ENCODE measurements at regions not wholly inside any gene's neighbourhood (a gene's known extent, or its start where the extent isn't known, plus 50 kb on each side); places are given as distances from the start of the nearest gene placed in this dataset.
"Not testable (repeated sequence)": the region's sequence is repeated elsewhere in the genome, so short reads cannot be mapped to it uniquely, and the experiment has no call there.

DNA sequence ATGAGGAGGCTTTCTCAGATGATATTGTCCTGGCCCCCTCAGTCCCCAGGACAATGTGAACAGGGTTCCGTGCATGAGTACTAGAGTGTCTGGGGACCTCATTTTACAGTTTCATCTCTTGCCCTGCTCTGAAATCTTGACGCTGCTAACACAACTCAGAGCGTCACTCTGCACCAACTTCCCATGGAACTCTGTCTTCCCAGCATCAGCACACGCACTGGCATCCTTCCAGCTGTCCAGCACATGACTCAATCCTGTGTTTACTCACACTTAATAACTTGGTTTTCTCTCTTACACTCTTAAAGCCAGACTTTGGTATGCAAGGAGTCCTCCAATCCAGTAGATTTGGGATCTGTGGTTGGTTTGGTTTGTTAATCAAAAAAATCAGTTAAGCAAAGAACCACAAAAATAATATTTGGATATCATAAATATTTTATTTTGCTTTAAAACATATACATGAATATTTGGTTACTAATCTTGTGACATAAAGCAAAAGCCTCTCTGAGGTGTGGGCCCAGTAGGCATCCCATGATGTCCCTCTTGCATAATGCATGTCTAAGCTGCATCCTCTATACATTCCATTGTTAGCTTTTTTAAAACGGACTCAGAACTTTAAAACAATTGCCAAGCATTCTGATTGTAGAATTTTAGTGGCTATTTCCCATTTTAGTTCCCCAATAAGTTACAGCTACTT is 131.0 kb downstream of the CXCL12 start:
- Histone ChIP-seq H3K36me3 (no peaks in the 10 kb centered on the region), H3K27ac (no peak overlapping the region), H3K27me3 (no peaks in the 10 kb centered on the region), H3K4me1 (peaks cover 0 to 14% (median 0%) of the 10 kb centered on the region in 3 donors), H3K4me3 (no peak overlapping the region), H3K9me3 (no peaks in the 10 kb centered on the region)
- DNase-seq = no peak
- intact Hi-C loops (cut with DNase I) = no loop called here
- 30 to 36% methylated on average over 5 of the region's 5 CpGs for WGBS, 2 donors
- TF ChIP-seq, protein P1, sequence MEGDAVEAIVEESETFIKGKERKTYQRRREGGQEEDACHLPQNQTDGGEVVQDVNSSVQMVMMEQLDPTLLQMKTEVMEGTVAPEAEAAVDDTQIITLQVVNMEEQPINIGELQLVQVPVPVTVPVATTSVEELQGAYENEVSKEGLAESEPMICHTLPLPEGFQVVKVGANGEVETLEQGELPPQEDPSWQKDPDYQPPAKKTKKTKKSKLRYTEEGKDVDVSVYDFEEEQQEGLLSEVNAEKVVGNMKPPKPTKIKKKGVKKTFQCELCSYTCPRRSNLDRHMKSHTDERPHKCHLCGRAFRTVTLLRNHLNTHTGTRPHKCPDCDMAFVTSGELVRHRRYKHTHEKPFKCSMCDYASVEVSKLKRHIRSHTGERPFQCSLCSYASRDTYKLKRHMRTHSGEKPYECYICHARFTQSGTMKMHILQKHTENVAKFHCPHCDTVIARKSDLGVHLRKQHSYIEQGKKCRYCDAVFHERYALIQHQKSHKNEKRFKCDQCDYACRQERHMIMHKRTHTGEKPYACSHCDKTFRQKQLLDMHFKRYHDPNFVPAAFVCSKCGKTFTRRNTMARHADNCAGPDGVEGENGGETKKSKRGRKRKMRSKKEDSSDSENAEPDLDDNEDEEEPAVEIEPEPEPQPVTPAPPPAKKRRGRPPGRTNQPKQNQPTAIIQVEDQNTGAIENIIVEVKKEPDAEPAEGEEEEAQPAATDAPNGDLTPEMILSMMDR (IDR thresholded peaks at IDR 0.05) = no peak
- no peak for TF ChIP-seq POLR2A (IDR thresholded peaks at IDR 0.05)

DNA sequence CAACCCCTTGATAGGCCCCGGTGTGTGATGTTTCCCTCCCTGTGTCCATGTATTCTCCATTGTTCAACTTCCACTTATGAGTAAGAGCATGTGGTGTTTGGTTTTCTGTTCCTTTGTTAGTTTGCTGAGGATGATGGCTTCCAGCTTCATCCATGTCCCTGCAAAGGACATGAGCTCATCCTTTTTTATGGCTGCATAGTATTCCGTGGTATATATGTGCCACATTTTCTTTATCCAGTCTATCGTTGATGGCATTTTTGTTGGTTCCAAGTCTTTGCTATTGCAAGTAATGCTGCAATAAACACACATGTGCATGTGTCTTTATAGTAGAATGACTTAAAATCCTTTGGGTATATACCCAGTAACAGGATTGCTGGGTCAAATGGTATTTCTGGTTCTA is 132.3 kb downstream of the CXCL12 start:
- H3K27me3 ChIP-seq = not testable (repeated sequence)

DNA sequence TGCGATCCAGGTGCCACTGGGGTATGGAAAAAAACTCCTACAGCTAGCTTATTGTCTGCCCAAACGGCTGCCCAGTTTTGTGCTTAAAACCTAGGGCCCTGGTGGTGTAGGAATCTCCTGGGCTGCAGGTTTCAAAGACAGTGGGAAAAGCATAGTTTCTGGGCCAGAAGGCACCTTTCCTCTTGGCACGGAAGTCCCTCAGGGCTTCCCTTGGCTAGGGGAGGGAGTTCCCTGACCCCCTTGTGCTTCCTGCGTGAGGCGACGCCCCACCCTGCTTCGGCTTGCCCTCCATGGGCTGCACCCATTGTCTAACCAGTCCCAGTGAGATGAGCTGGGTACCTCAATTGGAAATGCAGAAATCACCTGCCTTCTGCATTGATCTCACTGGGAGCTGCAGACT is 135.0 kb downstream of the CXCL12 start:
- H3K27ac ChIP-seq; H3K4me3 ChIP-seq; H3K36me3 ChIP-seq; DNase-seq; intact Hi-C loops (cut with DNase I); H3K9me3 ChIP-seq; H3K27me3 ChIP-seq: not testable (repeated sequence)
- 30 to 86% methylated on average over 2 to 5 of the region's 7 CpGs for WGBS, 2 donors
- peaks cover 0 to 14% (median 0%) of the 10 kb centered on the region in 3 donors for H3K4me1 ChIP-seq

More for the DNA sequence above, 132.3 kb downstream of the CXCL12 start:
- WGBS, 2 donors = 88 to 91% methylated on average over 3 of the region's 3 CpGs
- H3K27ac ChIP-seq; intact Hi-C loops (cut with DNase I); DNase-seq; H3K4me3 ChIP-seq; H3K36me3 ChIP-seq; H3K9me3 ChIP-seq: not testable (repeated sequence)
- H3K4me1 ChIP-seq = peaks cover 0 to 14% (median 0%) of the 10 kb centered on the region in 3 donors

DNA sequence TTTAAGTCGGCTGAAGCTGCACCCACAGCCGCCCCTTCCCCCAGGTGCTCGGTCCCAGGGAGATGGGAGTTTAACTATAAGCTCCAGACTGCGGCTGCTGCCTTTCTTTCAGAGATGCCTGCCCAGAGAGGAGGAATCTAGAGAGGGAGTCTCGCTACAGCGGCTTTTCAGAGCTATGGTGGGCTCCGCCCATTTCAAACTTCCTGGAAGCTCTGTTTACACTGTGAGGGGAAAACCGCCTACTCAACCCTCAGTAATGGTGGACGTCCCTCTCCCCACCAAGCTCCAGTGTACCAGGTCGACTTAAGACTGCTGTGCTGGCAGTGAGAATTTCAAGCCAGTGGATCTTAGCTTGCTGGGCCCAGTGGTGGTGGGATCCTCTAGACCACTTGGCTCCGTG is 135.4 kb downstream of the CXCL12 start:
- H3K4me1 ChIP-seq = peaks cover 0 to 13% (median 0%) of the 10 kb centered on the region in 3 donors
- H3K36me3 ChIP-seq = no peaks in the 10 kb centered on the region
- no peaks in the 10 kb centered on the region for H3K27me3 ChIP-seq
- H3K9me3 ChIP-seq = no peaks in the 10 kb centered on the region
- DNase-seq = no peak
- WGBS, 2 donors = 59 to 63% methylated on average over 5 to 8 of the region's 11 CpGs
- TF ChIP-seq POLR2A (IDR thresholded peaks at IDR 0.05) = no peak
- TF ChIP-seq, protein P1 (IDR thresholded peaks at IDR 0.05) = no peak
- no peak overlapping the region for H3K4me3 ChIP-seq
- intact Hi-C loops (cut with DNase I) = no loop called here
- H3K27ac ChIP-seq = no peak overlapping the region

DNA sequence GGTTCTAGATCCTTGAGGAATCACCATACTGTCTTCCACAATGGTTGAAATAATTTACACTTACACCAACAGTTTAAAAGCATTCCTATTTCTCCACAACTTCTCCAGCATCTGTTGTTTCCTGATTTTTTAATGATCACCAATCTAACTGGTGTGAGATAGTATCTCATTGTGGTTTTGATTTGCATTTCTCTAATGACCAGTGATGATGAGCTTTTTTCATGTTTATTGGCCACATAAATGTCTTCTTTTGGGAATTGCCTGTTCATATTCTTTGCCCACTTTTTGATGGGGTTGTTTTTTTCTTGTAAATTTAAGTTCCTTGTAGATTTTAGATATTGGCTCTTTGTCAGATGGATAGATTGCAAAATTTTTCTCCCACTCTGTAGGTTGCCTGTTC is 138.2 kb downstream of the CXCL12 start:
- H3K4me3 ChIP-seq; H3K27me3 ChIP-seq; H3K27ac ChIP-seq; intact Hi-C loops (cut with DNase I); H3K9me3 ChIP-seq; H3K4me1 ChIP-seq; H3K36me3 ChIP-seq; DNase-seq: not testable (repeated sequence)

DNA sequence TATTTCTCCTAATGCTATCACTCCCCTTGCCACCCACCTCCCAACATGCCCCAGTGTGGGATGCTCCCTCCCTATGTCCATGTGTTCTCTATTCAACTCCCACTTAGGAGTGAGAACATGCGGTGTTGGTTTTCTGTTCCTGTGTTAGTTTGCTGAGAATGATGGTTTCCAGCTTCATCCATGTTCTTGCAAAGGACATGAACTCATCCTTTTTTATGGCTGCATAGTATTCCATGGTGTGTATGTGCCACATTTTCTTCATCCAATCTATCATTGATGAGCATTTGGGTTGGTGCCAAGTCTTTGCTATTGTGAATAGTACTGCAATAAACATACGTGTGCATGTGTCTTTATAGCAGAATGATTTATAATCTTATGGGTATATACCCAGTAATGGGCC is 138.6 kb downstream of the CXCL12 start:
- H3K4me3 ChIP-seq; intact Hi-C loops (cut with DNase I); H3K27ac ChIP-seq; H3K36me3 ChIP-seq; DNase-seq; H3K4me1 ChIP-seq; H3K27me3 ChIP-seq; H3K9me3 ChIP-seq: not testable (repeated sequence)
- WGBS, 2 donors = 88 to 96% methylated on average over 2 of the region's 2 CpGs

DNA sequence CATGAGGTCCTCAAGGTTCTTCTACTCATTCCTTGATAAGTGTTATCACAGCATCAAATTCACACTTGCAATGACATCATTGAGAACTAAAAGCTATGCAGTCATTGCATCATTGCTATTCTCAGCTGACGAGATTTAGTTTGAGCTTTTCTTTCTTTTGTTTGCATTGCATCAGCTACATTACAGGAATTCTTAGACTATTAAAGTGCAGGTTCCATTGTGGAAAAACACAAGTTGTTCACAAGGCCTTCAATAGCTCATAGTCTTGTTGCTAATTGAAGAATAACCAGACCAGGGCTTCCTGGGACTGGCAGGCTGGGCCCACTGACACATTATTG is 139.3 kb downstream of the CXCL12 start:
- Histone ChIP-seq H3K4me3 (no peak overlapping the region), H3K27ac (no peak overlapping the region), H3K27me3 (no peaks in the 10 kb centered on the region), H3K9me3 (no peaks in the 10 kb centered on the region), H3K4me1 (no peaks in the 10 kb centered on the region), H3K36me3 (no peaks in the 10 kb centered on the region)
- WGBS, 2 donors = 38% methylated on average over 1 of the region's 1 CpG; no CpG with 5 or more reads in 1 of the 2 donors
- no peak for DNase-seq
- intact Hi-C loops (cut with DNase I) = no loop called here
- TF ChIP-seq, protein P1 (IDR thresholded peaks at IDR 0.05) = no peak
- no peak for TF ChIP-seq POLR2A (IDR thresholded peaks at IDR 0.05)
